ENCODE measurements at regions not wholly inside any gene's neighbourhood (a gene's known extent, or its start where the extent isn't known, plus 50 kb on each side); places are given as distances from the start of the nearest gene placed in this dataset.

- Histone ChIP-seq H3K4me1 (no peaks in the 10 kb centered on the region), H3K4me3 (no peak overlapping the region), H3K36me3 (no peaks in the 10 kb centered on the region), H3K9me3 (no peaks in the 10 kb centered on the region), H3K27ac (no peak overlapping the region), H3K27me3 (peaks cover 0 to 22% of the 10 kb centered on the region in 2 donors)
- ATAC-seq (no peak), DNase-seq (no peak)
- intact Hi-C loops (cut with DNase I) = no loop called here
- no peak for TF ChIP-seq CTCF (IDR thresholded peaks at IDR 0.05)
These were observed 120.8 kb upstream of the DIO3 start for GRCh38 chr14:101440496-101440895.

DNA sequence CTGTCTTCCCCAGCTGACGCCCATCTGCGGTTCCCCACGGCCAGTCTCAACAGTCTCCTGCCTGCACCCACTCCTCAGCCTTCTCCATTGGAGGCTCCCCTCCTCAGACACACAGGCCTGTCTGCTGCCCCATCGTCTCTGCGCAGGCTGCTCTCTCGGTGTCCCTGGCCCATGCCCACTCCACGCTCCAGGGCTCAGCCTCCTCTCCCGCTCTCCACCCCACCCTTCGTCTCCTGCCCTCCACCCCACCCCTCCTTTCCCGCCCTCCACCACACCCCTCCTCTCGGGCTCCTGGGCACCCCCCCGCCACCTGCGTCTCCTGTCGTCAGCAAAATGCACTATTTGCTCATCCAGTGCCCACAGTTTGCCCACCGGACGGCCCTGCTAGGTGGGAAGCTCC lies 119.6 kb upstream of the DIO3 start:
- Histone ChIP-seq H3K4me3 (no peak overlapping the region), H3K9me3 (no peaks in the 10 kb centered on the region), H3K36me3 (no peaks in the 10 kb centered on the region), H3K27me3 (peaks cover 0 to 22% of the 10 kb centered on the region in 2 donors), H3K27ac (no peak overlapping the region), H3K4me1 (no peaks in the 10 kb centered on the region)
- DNase-seq = no peak
- no peak for TF ChIP-seq CTCF (IDR thresholded peaks at IDR 0.05)
- intact Hi-C loops (cut with DNase I) = no loop called here
- no peak for ATAC-seq

GRCh38 chr14:101442451-101442850 lies 118.8 kb upstream of the DIO3 start:
- H3K27ac ChIP-seq = no peak overlapping the region
- no peaks in the 10 kb centered on the region for H3K4me1 ChIP-seq
- H3K9me3 ChIP-seq = no peaks in the 10 kb centered on the region
- TF ChIP-seq CTCF (IDR thresholded peaks at IDR 0.05) = no peak
- ATAC-seq (no peak), DNase-seq (no peak)
- H3K36me3 ChIP-seq = no peaks in the 10 kb centered on the region
- H3K27me3 ChIP-seq = peaks cover 0 to 28% of the 10 kb centered on the region in 2 donors
- H3K4me3 ChIP-seq = no peak overlapping the region
- intact Hi-C loops (cut with DNase I) = no loop called here

DNA sequence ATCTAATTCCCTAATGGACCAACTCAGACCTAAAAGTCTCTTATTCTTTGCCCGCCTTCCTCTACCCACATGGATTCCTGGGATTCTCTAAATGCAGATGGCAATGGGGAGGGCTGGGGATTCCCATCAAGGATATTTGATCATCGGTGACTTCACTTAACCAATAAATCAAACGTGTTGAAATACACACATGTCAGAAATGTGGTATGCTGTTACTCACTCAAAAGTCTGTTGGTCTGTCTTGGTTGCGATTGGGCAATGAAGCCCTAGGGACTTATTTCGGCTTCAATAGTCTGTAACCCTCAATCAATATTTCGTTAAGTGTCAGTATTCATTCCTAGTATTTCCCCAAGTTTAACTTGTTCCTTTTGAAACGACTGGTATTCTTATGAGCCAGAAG lies 117.2 kb upstream of the DIO3 start:
- H3K4me3 ChIP-seq = no peak overlapping the region
- intact Hi-C loops (cut with DNase I) = no loop called here
- no peaks in the 10 kb centered on the region for H3K9me3 ChIP-seq
- ATAC-seq (no peak), DNase-seq (no peak)
- no peaks in the 10 kb centered on the region for H3K36me3 ChIP-seq
- H3K27me3 ChIP-seq = peaks cover 0 to 38% of the 10 kb centered on the region in 2 donors
- no peaks in the 10 kb centered on the region for H3K4me1 ChIP-seq
- no peak for TF ChIP-seq CTCF (IDR thresholded peaks at IDR 0.05)
- H3K27ac ChIP-seq = no peak overlapping the region

GRCh38 chr14:101445278-101445677 lies 116.0 kb upstream of the DIO3 start:
- intact Hi-C loops (cut with DNase I) = no loop called here
- Histone ChIP-seq H3K9me3 (no peaks in the 10 kb centered on the region), H3K4me3 (no peak overlapping the region), H3K36me3 (no peaks in the 10 kb centered on the region), H3K27me3 (peaks cover 0 to 41% of the 10 kb centered on the region in 2 donors), H3K27ac (no peak overlapping the region), H3K4me1 (no peaks in the 10 kb centered on the region)
- TF ChIP-seq CTCF (IDR thresholded peaks at IDR 0.05) = no peak
- DNase-seq (no peak), ATAC-seq (no peak)

Measured in left lung (tissue), 4 donors.